HepG2 (cell line): ENCODE measurements at regions not wholly inside any gene's neighbourhood (a gene's known extent, or its start where the extent isn't known, plus 50 kb on each side); places are given as distances from the start of the nearest gene placed in this dataset.

Experiments used
- ATAC-seq: fragments of 200-7000 bp; cut with Tn5 transposase; 3 replicates; pipeline ENCODE4 v1.9.1; 2020; ENCODE audit warnings: mild to moderate bottlenecking, moderate library complexity
- BruUV-seq: library from RNA; stranded (reverse); fragments of 400-500 nt; replicated peaks from 2 replicates; lab custom pipeline; 2021; lab: Mats Ljungman, UMichigan
- CTCF ChIA-PET: fragments of 300-600 bp; formaldehyde crosslinking; extraction: SDS; loops from one replicate; lab custom pipeline; 2021; ENCODE audit warnings: low total read pairs, inconsistent platforms, low intra/inter-chr PET ratio; lab: Yijun Ruan, JAX
- POLR2A ChIA-PET: fragments of 350-600 bp; sonication (Branson Sonifier 250); formaldehyde crosslinking; loops from one replicate; lab custom pipeline; 2020; ENCODE audit warnings: antibody characterized with exemption, inconsistent platforms; lab: Yijun Ruan, JAX
- DNase-seq: peaks from one replicate; pipeline ENCODE4 v3.0.0-alpha.2; 2015; ENCODE audit warnings: low spot score
- FAIRE-seq: peaks from 3 replicates; lab custom pipeline; 2011; peaks lifted over from hg19 to GRCh38; lab: Jason Lieb, UNC
- H2AFZ ChIP-seq: one replicate; pipeline ENCODE4 v1.6.1; 2011; ENCODE audit warnings: low read length, inconsistent platforms
- H3K27ac ChIP-seq: fragments of 300-600 bp; 3 replicates; pipeline ENCODE4 v1.8.0; 2011; ENCODE audit warnings: mixed run types, mild to moderate bottlenecking, mixed read lengths, low read length, inconsistent platforms; ENCODE audit not compliant: insufficient read depth; ENCODE audit errors: extremely low read length
- H3K27me3 ChIP-seq, 2 experiments: fragments of 200-600 bp in 1 of 2; 2 replicates in 1 of 2; 3 replicates in 1 of 2; pipeline versions ENCODE4 v1.6.0 to v1.8.0; 2011; ENCODE audit warnings: low read length in 2 of 2, mild to moderate bottlenecking in 2 of 2, moderate library complexity in 2 of 2, inconsistent platforms in 1 of 2; ENCODE audit not compliant: insufficient read depth in 2 of 2, control insufficient read depth in 1 of 2
- H3K36me3 ChIP-seq, 2 experiments: fragments of 200-600 bp in 1 of 2; replicated peaks in 1 of 2; 2 replicates in 1 of 2; 3 replicates in 1 of 2; pipeline versions ENCODE4 v1.5.1 to v1.8.0; 2011; ENCODE audit warnings: low read length in 2 of 2, inconsistent platforms in 1 of 2; ENCODE audit not compliant: insufficient read depth in 2 of 2, control insufficient read depth in 1 of 2
- H3K4me1 ChIP-seq: 2 replicates; pipeline ENCODE4 v1.5.1; 2012; ENCODE audit warnings: low read length, inconsistent platforms; ENCODE audit not compliant: insufficient read depth
- H3K4me2 ChIP-seq: 2 replicates; pipeline ENCODE4 v1.6.0; 2011; ENCODE audit warnings: low read depth, low read length, inconsistent platforms
- H3K4me3 ChIP-seq, 3 experiments: fragments of 200-600 bp in 1 of 3; sonication (generic), shearing (Covaris generic) in 1 of 3; replicated peaks in 1 of 3; 2 replicates each; pipeline ENCODE4 v1.5.1; 2011 to 2016; ENCODE audit warnings: low read length in 3 of 3, inconsistent platforms in 2 of 3, low read depth in 2 of 3, mild to moderate bottlenecking in 2 of 3, control low read depth in 1 of 3, mixed read lengths in 1 of 3; ENCODE audit not compliant: insufficient read depth in 1 of 3
- H3K79me2 ChIP-seq: one replicate; pipeline ENCODE4 v1.6.1; 2011; ENCODE audit warnings: low read length, inconsistent platforms; ENCODE audit not compliant: insufficient read depth
- H3K9ac ChIP-seq: 2 replicates; pipeline ENCODE4 v1.6.0; 2011; ENCODE audit warnings: mild to moderate bottlenecking, low read depth, low read length, inconsistent platforms; ENCODE audit not compliant: insufficient read depth
- H3K9me3 ChIP-seq: 2 replicates; pipeline ENCODE4 v1.5.1; 2012; ENCODE audit warnings: mild to moderate bottlenecking, low read length
- H4K20me1 ChIP-seq: 2 replicates; pipeline ENCODE4 v1.6.0; 2011; ENCODE audit warnings: inconsistent platforms, mild to moderate bottlenecking, low read length, moderate library complexity; ENCODE audit not compliant: insufficient read depth
- BRF2 ChIP-seq: sonication (generic); formaldehyde crosslinking; IDR thresholded peaks from 2 replicates; pipeline ENCODE4 v1.8.1; 2022; ENCODE audit warnings: mild to moderate bottlenecking, missing genetic modification reagents
- ELF1 ChIP-seq: sonication (generic); formaldehyde crosslinking; IDR thresholded peaks from 2 replicates; pipeline ENCODE4 v1.4.0; 2020; ENCODE audit warnings: missing genetic modification reagents
- ETS1 ChIP-seq: sonication (generic); formaldehyde crosslinking; IDR thresholded peaks from 2 replicates; pipeline ENCODE4 v1.4.0; 2020; ENCODE audit warnings: missing genetic modification reagents
- NFYB ChIP-seq: sonication (generic); formaldehyde crosslinking; IDR thresholded peaks from 2 replicates; pipeline ENCODE4 v1.4.0; 2020; ENCODE audit warnings: missing genetic modification reagents
- SRSF4 ChIP-seq: fragments of 200-400 bp; formaldehyde crosslinking; IDR thresholded peaks from one replicate; pipeline ENCODE4 v1.6.1; 2018; ENCODE audit warnings: mild to moderate bottlenecking, low read depth, low read length, moderate library complexity; ENCODE audit not compliant: poor library complexity, severe bottlenecking
- ZBTB46 ChIP-seq: sonication (generic); formaldehyde crosslinking; IDR thresholded peaks from 2 replicates; pipeline ENCODE4 v1.4.0; 2020; ENCODE audit warnings: mild to moderate bottlenecking, missing genetic modification reagents, borderline replicate concordance
- ZNF17 ChIP-seq: sonication (generic); formaldehyde crosslinking; IDR thresholded peaks from 2 replicates; pipeline ENCODE4 v1.5.0; 2020; ENCODE audit warnings: mild to moderate bottlenecking, missing genetic modification reagents
- ZNF20 ChIP-seq: sonication (generic); formaldehyde crosslinking; IDR thresholded peaks from 2 replicates; pipeline ENCODE4 v1.4.0; 2020; ENCODE audit warnings: mild to moderate bottlenecking, moderate library complexity, missing genetic modification reagents
- ZNF407 ChIP-seq: sonication (generic); formaldehyde crosslinking; IDR thresholded peaks from one replicate; pipeline ENCODE4 v1.5.1; 2020; ENCODE audit warnings: mild to moderate bottlenecking, missing genetic modification reagents; ENCODE audit errors: not compliant biosample characterization
- ZNF619 ChIP-seq: sonication (generic); formaldehyde crosslinking; IDR thresholded peaks from 2 replicates; pipeline ENCODE4 v1.4.0; 2020; ENCODE audit warnings: mild to moderate bottlenecking, missing genetic modification reagents
- ZNF703 ChIP-seq: sonication (generic); formaldehyde crosslinking; IDR thresholded peaks from 2 replicates; pipeline ENCODE4 v1.5.1; 2020; ENCODE audit warnings: missing genetic modification reagents, mild to moderate bottlenecking, moderate library complexity, borderline replicate concordance
- ZNF777 ChIP-seq: sonication (generic); formaldehyde crosslinking; IDR thresholded peaks from 2 replicates; pipeline ENCODE4 v1.4.0; 2020; ENCODE audit warnings: missing genetic modification reagents
- ZNF878 ChIP-seq: sonication (generic); formaldehyde crosslinking; IDR thresholded peaks from 2 replicates; pipeline ENCODE4 v1.8.1; 2023; ENCODE audit warnings: mild to moderate bottlenecking, missing genetic modification reagents, moderate library complexity
- whole genome bisulfite sequencing: methylation state at CpG from one replicate; pipeline ENCODE4 v1.1.6; 2017; ENCODE audit warnings: low lambda C conversion rate; 5-methylcytosine and 5-hydroxymethylcytosine counted together
- in situ Hi-C: cut with HindIII; loops from 2 replicates; pipeline ENCODE4 v1.10.0; 2017; ENCODE audit warnings: low pct_unique_long_range_greater_than_20kb; ENCODE audit not compliant: extremely low pct_ligation_motif_present
- intact Hi-C: fragments of 100-400 bp; cut with micrococcal nuclease; formaldehyde crosslinking; loops from one replicate; pipeline ENCODE4 v1.10.0; 2022; ENCODE audit not compliant: unreplicated experiment

GRCh38 chr10:117948493-117948892 lies 98.2 kb downstream of the RAB11FIP2 start:
- Histone ChIP-seq H3K4me2 (no peak overlapping the region), H4K20me1 (no peaks in the 10 kb centered on the region), H3K4me1 (no peaks in the 10 kb centered on the region), H3K9ac (no peak overlapping the region), H3K4me3 (no peak overlapping the region), H3K27ac (no peak overlapping the region), H3K36me3 (no peaks in the 10 kb centered on the region), H2AFZ (no peak overlapping the region), H3K79me2 (no peaks in the 10 kb centered on the region), H3K9me3 (no peaks in the 10 kb centered on the region), H3K27me3 (peaks cover 0 to 3% of the 10 kb centered on the region in 2 experiments; a peak in 2 of 5 replicates)
- ChIA-PET POLR2A (no interaction called here), CTCF (no interaction called here)
- FAIRE-seq (no peak), ATAC-seq (peak; percentile 44), DNase-seq (no peak)
- in situ Hi-C loops (no loop called here), intact Hi-C loops (no loop called here)
- WGBS = 2% methylated on average over 3 of the region's 3 CpGs
- BruUV-seq = no TSS peak
- no peak for TF ChIP-seq BRF2 (CRISPR knock-in tag)
- TF ChIP-seq ELF1 (CRISPR knock-in tag) = no peak
- no peak for TF ChIP-seq ZNF878 (CRISPR knock-in tag)
- no peak for TF ChIP-seq ZNF407 (CRISPR knock-in tag)
- TF ChIP-seq ZNF703 (CRISPR knock-in tag) = no peak
- TF ChIP-seq NFYB (CRISPR knock-in tag) = no peak
- TF ChIP-seq ZNF20 (CRISPR knock-in tag) = no peak
- no peak for TF ChIP-seq ETS1 (CRISPR knock-in tag)
- TF ChIP-seq SRSF4 = no peak
- no peak for TF ChIP-seq ZBTB46 (CRISPR knock-in tag)
- TF ChIP-seq ZNF777 (CRISPR knock-in tag) = no peak
- no peak for TF ChIP-seq ZNF17 (CRISPR knock-in tag)
- TF ChIP-seq ZNF619 (CRISPR knock-in tag) = no peak
